ENCODE measurements at regions not wholly inside any gene's neighbourhood (a gene's known extent, or its start where the extent isn't known, plus 50 kb on each side); places are given as distances from the start of the nearest gene placed in this dataset.

- no peak for DNase-seq
These were observed 76.8 kb upstream of the CIBAR2 start for GRCh38 chr16:85188822-85189672.

- no peak for DNase-seq
These were observed 78.3 kb upstream of the CIBAR2 start for GRCh38 chr16:85190572-85190971.

GRCh38 chr16:85191341-85191965, 79.2 kb upstream of the CIBAR2 start:
- DNase-seq: no peak

GRCh38 chr16:85192238-85193114, 80.2 kb upstream of the CIBAR2 start:
- no peak for DNase-seq

GRCh38 chr16:85193115-85193493, 80.8 kb upstream of the CIBAR2 start:
- no peak for DNase-seq

- no peak for DNase-seq
These were observed 81.6 kb upstream of the CIBAR2 start for GRCh38 chr16:85193876-85194275.

- DNase-seq: no peak
These were observed 82.3 kb upstream of the CIBAR2 start for GRCh38 chr16:85194307-85195270.

GRCh38 chr16:85195271-85195647, 83.0 kb upstream of the CIBAR2 start:
- DNase-seq: no peak

- DNase-seq: no peak
These were observed 83.9 kb upstream of the CIBAR2 start for GRCh38 chr16:85195900-85196772.

GRCh38 chr16:85196976-85197375, 84.7 kb upstream of the CIBAR2 start:
- no peak for DNase-seq

- DNase-seq: no peak
These were observed 85.6 kb upstream of the CIBAR2 start for GRCh38 chr16:85197611-85198566.

GRCh38 chr16:85199069-85199725, 86.9 kb upstream of the CIBAR2 start:
- DNase-seq: no peak

- no peak for DNase-seq
These were observed 87.6 kb upstream of the CIBAR2 start for GRCh38 chr16:85199880-85200279.

GRCh38 chr16:85200471-85201278, 88.4 kb upstream of the CIBAR2 start:
- DNase-seq: no peak

GRCh38 chr16:85201574-85201973, 89.3 kb upstream of the CIBAR2 start:
- no peak for DNase-seq

GRCh38 chr16:85202051-85202601, 89.9 kb upstream of the CIBAR2 start:
- no peak for DNase-seq

GRCh38 chr16:85202631-85203461, 90.6 kb upstream of the CIBAR2 start:
- no peak for DNase-seq
